Neural cell (in vitro differentiated cells): ENCODE measurements at regions not wholly inside any gene's neighbourhood (a gene's known extent, or its start where the extent isn't known, plus 50 kb on each side); places are given as distances from the start of the nearest gene placed in this dataset.

Experiments used
- H2AFZ ChIP-seq: fragments of 200-600, 300-800 bp; sonication (generic), shearing (Covaris generic); 2 replicates; pipeline ENCODE4 v1.6.0; 2014; ENCODE audit warnings: low read depth, mild to moderate bottlenecking, antibody characterized with exemption, low read length, moderate library complexity
- H3F3A ChIP-seq: fragments of 200-600 bp; shearing (Covaris generic); 2 replicates; pipeline ENCODE4 v1.6.1; 2016; ENCODE audit warnings: mild to moderate bottlenecking, moderate library complexity, mixed read lengths, antibody characterized with exemption, low read length; ENCODE audit not compliant: insufficient read depth, poor library complexity, severe bottlenecking
- H3K27ac ChIP-seq: fragments of 200-600, 300-800 bp; sonication (generic), shearing (Covaris generic); 2 replicates; pipeline ENCODE4 v1.5.1; 2014; ENCODE audit warnings: mild to moderate bottlenecking, low read length, moderate library complexity
- H3K27me3 ChIP-seq: fragments of 300-800, 200-600 bp; sonication (generic), shearing (Covaris generic); 2 replicates; pipeline ENCODE4 v1.6.0; 2014; ENCODE audit warnings: mild to moderate bottlenecking, low read depth, low read length, moderate library complexity; ENCODE audit not compliant: insufficient read depth
- H3K36me3 ChIP-seq: fragments of 300-800, 200-600 bp; sonication (generic), shearing (Covaris generic); 2 replicates; pipeline ENCODE4 v1.5.1; 2014; ENCODE audit warnings: mild to moderate bottlenecking, antibody characterized with exemption, low read length, moderate library complexity; ENCODE audit not compliant: insufficient read depth
- H3K4me2 ChIP-seq: fragments of 300-800, 200-600 bp; sonication (generic), shearing (Covaris generic); 2 replicates; pipeline ENCODE4 v1.6.0; 2014; ENCODE audit warnings: mild to moderate bottlenecking, low read length
- H3K4me3 ChIP-seq: fragments of 300-800, 200-600 bp; sonication (generic), shearing (Covaris generic); 2 replicates; pipeline ENCODE4 v1.5.1; 2014; ENCODE audit warnings: mild to moderate bottlenecking, low read length, moderate library complexity
- H3K79me2 ChIP-seq: fragments of 200-600 bp; shearing (Covaris generic); replicated peaks from 2 replicates; pipeline ENCODE4 v1.6.0; 2014; ENCODE audit warnings: mild to moderate bottlenecking, low read length, moderate library complexity; ENCODE audit not compliant: insufficient read depth
- H3K9ac ChIP-seq: fragments of 300-800, 200-600 bp; sonication (generic), shearing (Covaris generic); 2 replicates; pipeline ENCODE4 v1.6.1; 2016; ENCODE audit warnings: mild to moderate bottlenecking, low read length, mixed read lengths
- H3K9me2 ChIP-seq: fragments of 200-600 bp; shearing (Covaris generic); 2 replicates; pipeline ENCODE4 v1.6.1; 2016; ENCODE audit warnings: mild to moderate bottlenecking, low read length, mixed read lengths; ENCODE audit not compliant: insufficient read depth
- H3K9me3 ChIP-seq: fragments of 200-600, 300-800 bp; sonication (generic), shearing (Covaris generic); 2 replicates; pipeline ENCODE4 v1.6.1; 2016; ENCODE audit warnings: mild to moderate bottlenecking, mixed run types, low read length, moderate library complexity, mixed read lengths
- H4K20me1 ChIP-seq: fragments of 200-600 bp; shearing (Covaris generic); 2 replicates; pipeline ENCODE4 v1.6.1; 2016; ENCODE audit warnings: mild to moderate bottlenecking, mixed run types; ENCODE audit not compliant: insufficient read depth
- CTCF ChIP-seq: fragments of 450-650 bp; IDR thresholded peaks from 2 replicates; pipeline ENCODE4 v1.5.1; 2014; ENCODE audit warnings: antibody characterized with exemption, mild to moderate bottlenecking, moderate library complexity; ENCODE audit not compliant: poor library complexity, severe bottlenecking
- EP300 ChIP-seq: fragments of 450-650 bp; conservative IDR thresholded peaks from 2 replicates; pipeline ENCODE4 v1.6.1; 2014; ENCODE audit warnings: antibody characterized with exemption, mild to moderate bottlenecking, moderate library complexity; ENCODE audit not compliant: poor library complexity, severe bottlenecking
- EZH2 ChIP-seq: fragments of 200-600, 300-800 bp; shearing (Covaris generic), sonication (generic); IDR thresholded peaks from 2 replicates; pipeline ENCODE4 v1.6.1; 2014; ENCODE audit warnings: antibody characterized with exemption, low read length, borderline replicate concordance, mild to moderate bottlenecking; ENCODE audit not compliant: insufficient read depth, poor library complexity, severe bottlenecking
- MXI1 ChIP-seq: fragments of 450-650 bp; conservative IDR thresholded peaks from 2 replicates; pipeline ENCODE4 v1.6.1; 2014; ENCODE audit warnings: antibody characterized with exemption, mild to moderate bottlenecking; ENCODE audit not compliant: poor library complexity, severe bottlenecking
- POLR2AphosphoS5 ChIP-seq: IDR thresholded peaks from 2 replicates; pipeline ENCODE4 v1.6.1; 2012
- RAD21 ChIP-seq: fragments of 450-650 bp; conservative IDR thresholded peaks from 2 replicates; pipeline ENCODE4 v1.6.1; 2014; ENCODE audit warnings: antibody characterized with exemption, mild to moderate bottlenecking, moderate library complexity
- REST ChIP-seq: IDR thresholded peaks from 2 replicates; pipeline ENCODE4 v1.6.1; 2012; ENCODE audit warnings: borderline replicate concordance
- SMC3 ChIP-seq: fragments of 450-650 bp; conservative IDR thresholded peaks from 2 replicates; pipeline ENCODE4 v1.6.1; 2014; ENCODE audit warnings: antibody characterized with exemption, mild to moderate bottlenecking, moderate library complexity; ENCODE audit not compliant: poor library complexity
- TAF1 ChIP-seq: IDR thresholded peaks from 2 replicates; pipeline ENCODE4 v1.6.1; 2012; ENCODE audit warnings: low read depth

GRCh38 chr18:54718408-54718773 is 109.9 kb upstream of the RAB27B start:
- Histone ChIP-seq H3K9ac (peak overlapping the region; percentile 69), H3K4me3 (peak overlapping the region; percentile 75), H3K36me3 (no peaks in the 10 kb centered on the region), H2AFZ (peak overlapping the region; percentile 83), H4K20me1 (no peaks in the 10 kb centered on the region), H3K9me3 (no peaks in the 10 kb centered on the region), H3K4me2 (peak overlapping the region; percentile 69), H3F3A (no peaks in the 10 kb centered on the region), H3K27ac (peak overlapping the region; percentile 83), H3K9me2 (no peaks in the 10 kb centered on the region), H3K79me2 (no peaks in the 10 kb centered on the region), H3K27me3 (no peaks in the 10 kb centered on the region)
- no peak for TF ChIP-seq EP300
- TF ChIP-seq SMC3, result no peak
- no peak for TF ChIP-seq POLR2AphosphoS5
- TF ChIP-seq TAF1, result no peak
- no peak for TF ChIP-seq MXI1
- no peak for TF ChIP-seq EZH2
- TF ChIP-seq RAD21, result no peak
- TF ChIP-seq REST, result no peak
- TF ChIP-seq CTCF, result no peak

- Histone ChIP-seq H3K36me3 (no peaks in the 10 kb centered on the region), H3K27me3 (no peaks in the 10 kb centered on the region), H3K79me2 (no peaks in the 10 kb centered on the region), H3K9me2 (no peaks in the 10 kb centered on the region), H3K4me3 (peak overlapping the region; percentile 75), H3K4me2 (peak overlapping the region; percentile 69), H4K20me1 (no peaks in the 10 kb centered on the region), H3K27ac (no peak overlapping the region), H2AFZ (no peak overlapping the region), H3K9ac (no peak overlapping the region), H3K9me3 (no peaks in the 10 kb centered on the region), H3F3A (no peaks in the 10 kb centered on the region)
- TF ChIP-seq TAF1 (no peak), MXI1 (no peak)
Measured at GRCh38 chr18:54720620-54721019, 107.7 kb upstream of the RAB27B start.

GRCh38 chr18:54726143-54726542 is 102.1 kb upstream of the RAB27B start:
- Histone ChIP-seq H3K36me3 (no peaks in the 10 kb centered on the region), H3K27ac (no peak overlapping the region), H3K9me2 (no peaks in the 10 kb centered on the region), H3F3A (no peaks in the 10 kb centered on the region), H3K4me3 (no peak overlapping the region), H3K4me2 (no peak overlapping the region), H3K9me3 (no peaks in the 10 kb centered on the region), H4K20me1 (no peaks in the 10 kb centered on the region), H2AFZ (no peak overlapping the region), H3K27me3 (no peaks in the 10 kb centered on the region), H3K79me2 (no peaks in the 10 kb centered on the region), H3K9ac (no peak overlapping the region)
- TF ChIP-seq SMC3, result no peak
- no peak for TF ChIP-seq CTCF
- TF ChIP-seq TAF1, result no peak
- no peak for TF ChIP-seq MXI1
- no peak for TF ChIP-seq POLR2AphosphoS5
- no peak for TF ChIP-seq REST
- TF ChIP-seq EP300, result no peak
